HG03558 (cell line): ENCODE measurements at regions not wholly inside any gene's neighbourhood (a gene's known extent, or its start where the extent isn't known, plus 50 kb on each side); places are given as distances from the start of the nearest gene placed in this dataset.

Experiments used
- ATAC-seq: cut with Tn5 transposase; IDR thresholded peaks from one replicate; pipeline ENCODE4 v1.9.1; 2021; ENCODE audit warnings: moderate number of reproducible peaks; ENCODE audit not compliant: unreplicated experiment; ENCODE audit errors: extremely low read depth

- no peak for ATAC-seq
Observed at GRCh38 chr5:2227433-2227832, 344.7 kb upstream of the IRX4 start.

- ATAC-seq = no peak
Observed at GRCh38 chr5:2224689-2225088, 342.0 kb upstream of the IRX4 start.

GRCh38 chr5:2223303-2223702 lies 340.6 kb upstream of the IRX4 start:
- ATAC-seq = no peak

- ATAC-seq = no peak
Observed at GRCh38 chr5:2222246-2222992, 339.7 kb upstream of the IRX4 start.

GRCh38 chr5:2221450-2221849 lies 338.7 kb upstream of the IRX4 start:
- ATAC-seq = no peak

- no peak for ATAC-seq
Observed at GRCh38 chr5:2220741-2221140, 338.0 kb upstream of the IRX4 start.

GRCh38 chr5:2219149-2219776 lies 336.5 kb upstream of the IRX4 start:
- no peak for ATAC-seq

- ATAC-seq = no peak
Observed at GRCh38 chr5:2217219-2217618, 334.5 kb upstream of the IRX4 start.

- ATAC-seq = no peak
Observed at GRCh38 chr5:2214910-2215590, 332.3 kb upstream of the IRX4 start.

GRCh38 chr5:2213121-2213730 lies 330.5 kb upstream of the IRX4 start:
- ATAC-seq = no peak

GRCh38 chr5:2212481-2212880 lies 329.8 kb upstream of the IRX4 start:
- ATAC-seq = no peak

GRCh38 chr5:2208239-2208544 lies 325.5 kb upstream of the IRX4 start:
- ATAC-seq = no peak

GRCh38 chr5:2207416-2208238 lies 324.9 kb upstream of the IRX4 start:
- no peak for ATAC-seq

GRCh38 chr5:2207109-2207399 lies 324.3 kb upstream of the IRX4 start:
- ATAC-seq = no peak

- no peak for ATAC-seq
Observed at GRCh38 chr5:2206293-2207108, 323.8 kb upstream of the IRX4 start.

- no peak for ATAC-seq
Observed at GRCh38 chr5:2205596-2206226, 323.0 kb upstream of the IRX4 start.

- no peak for ATAC-seq
Observed at GRCh38 chr5:2205185-2205585, 322.5 kb upstream of the IRX4 start.

- no peak for ATAC-seq
Observed at GRCh38 chr5:2204366-2205184, 321.9 kb upstream of the IRX4 start.

GRCh38 chr5:2203774-2204173 lies 321.0 kb upstream of the IRX4 start:
- no peak for ATAC-seq
